ENCODE measurements at regions not wholly inside any gene's neighbourhood (a gene's known extent, or its start where the extent isn't known, plus 50 kb on each side); places are given as distances from the start of the nearest gene placed in this dataset.

- TF ChIP-seq CTCF (IDR thresholded peaks at IDR 0.05), result no peak
- ATAC-seq (ENCODE audit: insufficient number of reproducible peaks, low FRiP score, low read depth) (peak; percentile 47), DNase-seq (ENCODE audit: low spot score) (peak; percentile 9)
- no peaks in the 10 kb centered on the region for H3K27me3 ChIP-seq (replicated peaks; ENCODE audit: insufficient read depth)
- peaks cover 6 to 17% of the 10 kb centered on the region in 2 donors for H3K4me1 ChIP-seq (ENCODE audit: control insufficient read depth in 1 of 2, low read depth in 2 of 2)
- no peaks in the 10 kb centered on the region for H3K9me3 ChIP-seq
- H3K36me3 ChIP-seq, result no peaks in the 10 kb centered on the region
- peak overlapping the region in 1 of 2 donors; percentile 9 for H3K27ac ChIP-seq
- H3K4me3 ChIP-seq, result no peak overlapping the region
Measured at GRCh38 chr9:13863112-13863511, 450.8 kb downstream of the NFIB start.

GRCh38 chr9:13862654-13863053 is 451.3 kb downstream of the NFIB start:
- H3K27me3 ChIP-seq (replicated peaks; ENCODE audit: insufficient read depth), result no peaks in the 10 kb centered on the region
- no peaks in the 10 kb centered on the region for H3K9me3 ChIP-seq
- TF ChIP-seq CTCF (IDR thresholded peaks at IDR 0.05), result no peak
- peaks cover 6 to 17% of the 10 kb centered on the region in 2 donors for H3K4me1 ChIP-seq (ENCODE audit: control insufficient read depth in 1 of 2, low read depth in 2 of 2)
- no peak overlapping the region for H3K4me3 ChIP-seq
- ATAC-seq (ENCODE audit: insufficient number of reproducible peaks, low FRiP score, low read depth), result no peak
- H3K36me3 ChIP-seq, result no peaks in the 10 kb centered on the region
- no peak for DNase-seq (ENCODE audit: low spot score)
- H3K27ac ChIP-seq, result no peak overlapping the region

GRCh38 chr9:13860946-13861640 is 452.8 kb downstream of the NFIB start:
- DNase-seq (ENCODE audit: low spot score), result no peak

GRCh38 chr9:13860019-13860418 is 453.9 kb downstream of the NFIB start:
- H3K36me3 ChIP-seq, result no peaks in the 10 kb centered on the region
- DNase-seq (ENCODE audit: low spot score) (no peak), ATAC-seq (ENCODE audit: insufficient number of reproducible peaks, low FRiP score, low read depth) (no peak)
- H3K27me3 ChIP-seq (replicated peaks; ENCODE audit: insufficient read depth), result no peaks in the 10 kb centered on the region
- no peaks in the 10 kb centered on the region for H3K9me3 ChIP-seq
- no peak for TF ChIP-seq CTCF (IDR thresholded peaks at IDR 0.05)
- peaks cover 6 to 17% of the 10 kb centered on the region in 2 donors for H3K4me1 ChIP-seq (ENCODE audit: control insufficient read depth in 1 of 2, low read depth in 2 of 2)
- H3K27ac ChIP-seq, result no peak overlapping the region
- H3K4me3 ChIP-seq, result no peak overlapping the region

More at GRCh38 chr9:13860946-13861640, 452.8 kb downstream of the NFIB start:
- H3K9me3 ChIP-seq, result no peaks in the 10 kb centered on the region
- H3K27me3 ChIP-seq (replicated peaks; ENCODE audit: insufficient read depth), result no peaks in the 10 kb centered on the region
- no peak overlapping the region for H3K4me3 ChIP-seq
- H3K4me1 ChIP-seq (ENCODE audit: control insufficient read depth in 1 of 2, low read depth in 2 of 2), result peaks cover 6 to 17% of the 10 kb centered on the region in 2 donors
- ATAC-seq (ENCODE audit: insufficient number of reproducible peaks, low FRiP score, low read depth), result no peak
- H3K36me3 ChIP-seq, result no peaks in the 10 kb centered on the region
- no peak for TF ChIP-seq CTCF (IDR thresholded peaks at IDR 0.05)
- H3K27ac ChIP-seq, result no peak overlapping the region

GRCh38 chr9:13857521-13857920 is 456.4 kb downstream of the NFIB start:
- ATAC-seq (ENCODE audit: insufficient number of reproducible peaks, low FRiP score, low read depth), result no peak
- no peak for TF ChIP-seq CTCF (IDR thresholded peaks at IDR 0.05)
- H3K4me1 ChIP-seq (ENCODE audit: control insufficient read depth in 1 of 2, low read depth in 2 of 2), result peaks cover 2 to 4% of the 10 kb centered on the region in 2 donors

More at GRCh38 chr9:13857521-13857920, 456.4 kb downstream of the NFIB start:
- Histone ChIP-seq H3K36me3 (no peaks in the 10 kb centered on the region), H3K9me3 (no peaks in the 10 kb centered on the region), H3K27me3 (replicated peaks; ENCODE audit: insufficient read depth) (no peaks in the 10 kb centered on the region), H3K4me3 (no peak overlapping the region), H3K27ac (no peak overlapping the region)
- DNase-seq (ENCODE audit: low spot score), result no peak

Measured in thoracic aorta (tissue), 2 donors.